ENCODE measurements at regions not wholly inside any gene's neighbourhood (a gene's known extent, or its start where the extent isn't known, plus 50 kb on each side); places are given as distances from the start of the nearest gene placed in this dataset.
"Not testable (repeated sequence)": the region's sequence is repeated elsewhere in the genome, so short reads cannot be mapped to it uniquely, and the experiment has no call there.

DNA sequence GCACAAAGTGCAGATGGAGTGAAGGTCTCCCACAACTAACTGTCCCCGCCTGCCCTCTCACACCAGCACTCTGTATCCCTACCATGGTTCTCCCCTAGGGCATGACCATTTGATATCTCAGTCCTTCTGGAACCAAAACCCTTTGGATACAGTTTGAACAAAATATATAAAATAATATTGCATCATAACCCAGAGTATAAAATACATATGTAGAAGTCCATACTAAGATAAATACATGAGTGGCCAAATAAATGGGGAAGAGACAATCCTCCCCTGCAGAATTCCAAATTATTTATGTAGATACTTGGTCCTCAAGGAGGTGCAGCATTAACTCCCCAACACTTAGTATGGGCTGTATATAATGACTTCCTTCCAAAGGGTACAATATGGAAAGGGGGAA is 207.4 kb downstream of the RRAGC start:
- TF ChIP-seq POLR2A (IDR thresholded peaks at IDR 0.05; ENCODE audit: low read depth, low read length): no peak
- FAIRE-seq (no peak), DNase-seq (ENCODE audit: insufficient read length, low spot score) (no peak)

DNA sequence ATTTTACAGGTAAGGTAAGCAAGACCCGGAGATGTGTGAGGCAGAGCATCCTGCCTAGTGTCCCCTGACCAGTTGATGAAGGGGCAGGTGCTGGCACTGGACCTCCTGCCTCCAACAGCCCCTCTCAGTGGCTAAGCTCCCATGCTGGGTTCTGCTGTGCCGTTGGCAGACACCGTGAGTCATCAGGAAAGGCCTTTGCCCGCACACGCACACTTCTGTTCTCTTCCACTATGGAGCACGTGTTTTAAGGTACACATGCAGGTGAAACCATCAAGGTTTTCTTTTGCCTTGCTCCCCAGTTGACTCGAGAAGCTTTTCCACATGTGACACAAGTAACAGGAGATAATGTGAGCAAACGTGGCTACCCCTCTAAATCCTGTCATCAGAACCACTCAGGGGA is 207.9 kb downstream of the RRAGC start:
- FAIRE-seq (no peak), DNase-seq (ENCODE audit: insufficient read length, low spot score) (no peak)
- TF ChIP-seq POLR2A (IDR thresholded peaks at IDR 0.05; ENCODE audit: low read depth, low read length): no peak

DNA sequence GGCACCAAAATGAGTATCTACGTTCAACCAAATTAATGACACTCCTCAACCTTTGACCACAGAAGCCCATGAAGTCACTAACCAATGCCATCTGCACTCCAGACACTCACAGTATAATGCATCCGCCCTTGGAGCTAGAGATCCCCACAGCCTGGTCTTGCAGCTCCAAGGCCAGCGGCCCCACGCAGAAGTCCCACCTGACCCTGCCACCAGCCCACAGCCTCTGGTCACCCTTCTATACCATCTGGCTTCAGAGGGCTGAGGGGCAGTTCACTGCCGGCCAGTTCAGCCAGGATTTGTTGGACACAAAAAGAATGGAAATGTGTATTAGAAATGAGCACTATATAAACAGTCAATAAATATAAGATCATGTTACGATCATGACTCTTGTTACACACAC is 211.2 kb downstream of the RRAGC start:
- FAIRE-seq: no peak
- TF ChIP-seq POLR2A (IDR thresholded peaks at IDR 0.05; ENCODE audit: low read depth, low read length): no peak
- DNase-seq (ENCODE audit: insufficient read length, low spot score): no peak

DNA sequence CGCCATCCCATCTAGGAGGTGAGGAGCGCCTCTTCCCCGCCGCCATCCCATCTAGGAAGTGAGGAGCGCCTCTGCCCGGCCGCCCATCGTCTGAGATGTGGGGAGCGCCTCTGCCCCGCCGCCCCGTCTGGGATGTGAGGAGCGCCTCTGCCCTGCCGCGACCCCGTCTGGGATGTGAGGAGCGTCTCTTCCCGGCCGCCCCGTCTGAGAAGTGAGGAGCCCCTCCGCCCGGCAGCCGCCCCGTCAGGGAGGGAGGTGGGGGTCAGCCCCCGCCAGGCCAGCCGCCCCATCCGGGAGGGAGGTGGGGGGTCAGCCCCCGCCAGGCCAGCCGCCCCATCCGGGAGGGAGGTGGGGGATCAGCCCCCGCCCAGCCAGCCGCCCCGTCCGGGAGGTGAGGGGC is 212.2 kb downstream of the RRAGC start:
- FAIRE-seq; DNase-seq (ENCODE audit: insufficient read length, low spot score): not testable (repeated sequence)

DNA sequence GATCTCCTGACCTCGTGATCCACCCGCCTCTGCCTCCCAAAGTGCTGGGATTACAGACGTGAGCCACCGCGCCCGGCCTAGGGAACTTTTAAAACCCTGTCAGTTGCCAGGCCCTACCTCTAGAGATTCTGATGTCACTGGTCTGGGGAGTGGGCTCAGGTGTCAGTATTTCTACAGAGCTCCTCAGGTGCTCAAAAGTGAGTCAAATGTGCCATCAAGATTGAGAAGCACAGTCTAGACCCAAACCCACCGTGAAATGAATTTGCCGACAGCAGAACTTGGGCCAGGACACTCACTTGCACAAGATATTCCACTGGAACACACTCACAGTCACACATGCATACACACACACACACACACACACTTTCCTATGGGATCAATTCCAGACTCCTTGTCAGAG is 215.5 kb downstream of the RRAGC start:
- DNase-seq (ENCODE audit: insufficient read length, low spot score) (no peak), FAIRE-seq (no peak)
- no peak for TF ChIP-seq POLR2A (IDR thresholded peaks at IDR 0.05; ENCODE audit: low read depth, low read length)

DNA sequence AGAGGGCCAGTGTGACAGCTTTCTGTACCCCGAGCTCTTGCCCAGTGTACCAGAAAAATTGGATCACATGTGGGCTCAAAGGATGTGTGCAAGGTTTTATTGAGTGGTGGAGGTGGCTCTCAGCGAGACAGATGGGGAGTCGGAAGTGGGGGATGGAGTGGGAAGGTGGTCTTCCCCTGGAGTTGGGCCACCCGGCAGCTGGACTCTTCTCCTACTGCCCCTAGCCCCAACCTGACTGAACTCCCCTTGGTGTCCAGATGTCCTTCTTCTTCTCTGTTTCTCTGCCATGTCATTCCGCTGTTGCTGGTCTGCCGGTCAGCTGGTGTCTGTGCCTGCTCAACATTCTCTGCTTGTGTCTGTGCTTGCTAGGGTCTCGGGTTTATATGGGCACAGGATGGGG is 217.9 kb downstream of the RRAGC start:
- no peak for TF ChIP-seq POLR2A (IDR thresholded peaks at IDR 0.05; ENCODE audit: low read depth, low read length)
- FAIRE-seq (no peak), DNase-seq (ENCODE audit: insufficient read length, low spot score) (no peak)

DNA sequence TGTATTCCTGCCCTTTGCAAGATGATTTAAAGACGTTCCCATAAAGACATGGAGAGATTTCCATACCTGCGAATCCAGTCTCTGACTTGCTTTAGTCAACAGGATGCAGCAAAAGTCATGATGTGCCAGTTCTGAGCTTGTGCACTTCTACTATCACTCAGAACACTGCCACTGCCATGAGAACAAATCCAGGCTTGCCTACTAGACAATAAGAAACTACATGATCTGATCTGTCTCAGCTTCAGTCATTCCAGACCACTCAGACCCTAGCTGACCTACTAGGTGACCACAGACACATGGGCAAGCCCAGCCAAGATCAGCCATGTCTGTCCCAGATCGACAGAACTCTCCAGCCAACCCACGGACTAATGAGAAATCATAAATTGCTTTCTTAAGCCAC is 219.2 kb downstream of the RRAGC start:
- no peak for TF ChIP-seq POLR2A (IDR thresholded peaks at IDR 0.05; ENCODE audit: low read depth, low read length)
- FAIRE-seq (no peak), DNase-seq (ENCODE audit: insufficient read length, low spot score) (no peak)

DNA sequence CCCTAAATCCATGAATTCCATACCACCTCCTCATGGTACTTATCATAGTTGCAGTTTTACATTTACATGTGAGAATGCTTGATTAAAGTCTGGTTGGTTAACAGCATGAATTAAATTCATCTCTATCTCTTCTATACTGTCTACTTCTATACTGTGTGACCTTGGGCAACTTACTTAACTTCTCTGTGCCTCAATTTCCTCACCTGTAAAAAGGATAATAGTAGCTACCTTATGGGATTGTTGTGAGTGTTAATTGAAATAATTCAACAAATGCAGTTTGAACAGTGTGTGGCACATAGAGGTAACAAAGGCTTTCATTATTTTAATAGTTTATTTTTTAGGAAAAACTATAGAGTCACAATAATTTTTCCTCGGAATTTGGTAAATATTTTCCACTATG is 231.3 kb downstream of the RRAGC start:
- DNase-seq (ENCODE audit: insufficient read length, low spot score) (no peak), FAIRE-seq (no peak)
- no peak for TF ChIP-seq POLR2A (IDR thresholded peaks at IDR 0.05; ENCODE audit: low read depth, low read length)

DNA sequence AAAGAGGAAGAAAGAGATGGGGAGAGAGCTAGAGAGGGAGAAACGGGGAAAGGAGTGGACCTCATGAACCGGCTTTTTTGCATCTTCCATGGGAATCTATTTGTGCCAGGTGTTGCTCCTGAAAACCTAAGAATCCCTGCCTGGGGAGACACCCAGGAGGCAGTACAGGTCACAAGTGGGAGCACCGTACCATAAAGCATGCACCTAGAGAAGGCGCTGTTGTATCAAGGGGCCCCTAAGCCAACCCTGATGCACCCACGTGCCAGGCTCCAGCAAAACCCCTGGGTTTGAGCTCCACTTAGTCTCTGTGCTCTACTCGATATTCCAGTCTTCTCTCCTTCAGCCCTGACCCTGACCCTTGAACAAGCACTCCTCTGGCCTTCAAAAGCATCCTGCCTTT is 233.6 kb downstream of the RRAGC start:
- TF ChIP-seq POLR2A (IDR thresholded peaks at IDR 0.05; ENCODE audit: low read depth, low read length): no peak
- no peak for FAIRE-seq
- no peak for DNase-seq (ENCODE audit: insufficient read length, low spot score)

DNA sequence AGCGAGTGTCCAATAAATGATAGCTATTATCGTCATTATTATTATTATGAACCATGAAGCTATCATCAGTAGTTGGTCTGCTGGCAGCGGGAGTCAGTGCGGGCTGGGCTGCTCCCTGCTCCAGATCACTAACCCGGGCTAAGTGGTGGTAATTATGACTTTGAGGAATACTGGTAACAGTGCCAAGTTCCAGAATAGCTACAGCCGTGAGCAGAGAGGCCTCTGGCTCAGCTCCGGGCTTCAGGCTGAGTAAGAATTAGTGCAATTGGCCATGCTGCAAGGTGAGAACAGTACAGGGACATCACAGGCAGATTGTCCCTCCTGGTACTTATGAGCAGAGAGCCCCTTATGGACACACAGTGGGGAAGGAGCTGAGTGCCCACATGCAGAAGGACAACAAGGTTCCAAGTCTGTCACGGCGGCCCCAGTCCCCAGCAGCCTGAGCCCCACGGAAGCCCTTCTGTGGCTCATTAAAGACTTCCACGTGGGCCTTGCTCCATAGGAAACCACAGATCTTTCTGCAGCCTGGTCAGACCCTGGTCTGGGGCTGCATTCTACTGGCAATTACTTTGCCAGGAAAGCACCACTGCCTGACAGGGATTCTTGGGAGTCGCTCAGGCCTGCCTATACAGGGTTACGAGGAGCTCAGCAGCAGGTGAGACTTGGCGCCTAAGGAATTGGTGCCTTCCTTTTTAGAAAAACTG is 235.1 kb downstream of the RRAGC start:
- no peak for DNase-seq (ENCODE audit: insufficient read length, low spot score)

DNA sequence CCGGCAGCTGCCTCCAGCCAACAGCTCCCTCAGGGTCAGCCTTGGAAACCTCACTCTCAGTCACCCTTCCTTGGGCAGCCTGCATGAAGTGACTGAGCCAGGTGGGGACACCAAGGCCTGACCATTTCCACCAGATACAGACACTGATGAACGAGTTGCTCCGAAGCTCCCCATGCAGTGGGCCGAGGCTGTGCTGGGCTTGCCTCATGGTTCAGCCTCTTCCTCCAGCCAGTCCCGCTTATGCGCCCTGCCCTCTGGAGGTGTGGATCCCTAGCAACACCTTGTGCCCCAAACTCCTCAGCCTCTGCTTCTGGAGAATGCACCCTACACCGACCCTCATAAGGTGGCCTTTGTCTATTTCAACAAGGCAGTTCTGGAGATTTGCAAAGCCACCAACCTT is 236.0 kb downstream of the RRAGC start:
- no peak for FAIRE-seq
- no peak for TF ChIP-seq POLR2A (IDR thresholded peaks at IDR 0.05; ENCODE audit: low read depth, low read length)
- DNase-seq (ENCODE audit: insufficient read length, low spot score): no peak

More for the DNA sequence above, 235.1 kb downstream of the RRAGC start:
- FAIRE-seq: no peak
- TF ChIP-seq POLR2A (IDR thresholded peaks at IDR 0.05; ENCODE audit: low read depth, low read length): no peak

DNA sequence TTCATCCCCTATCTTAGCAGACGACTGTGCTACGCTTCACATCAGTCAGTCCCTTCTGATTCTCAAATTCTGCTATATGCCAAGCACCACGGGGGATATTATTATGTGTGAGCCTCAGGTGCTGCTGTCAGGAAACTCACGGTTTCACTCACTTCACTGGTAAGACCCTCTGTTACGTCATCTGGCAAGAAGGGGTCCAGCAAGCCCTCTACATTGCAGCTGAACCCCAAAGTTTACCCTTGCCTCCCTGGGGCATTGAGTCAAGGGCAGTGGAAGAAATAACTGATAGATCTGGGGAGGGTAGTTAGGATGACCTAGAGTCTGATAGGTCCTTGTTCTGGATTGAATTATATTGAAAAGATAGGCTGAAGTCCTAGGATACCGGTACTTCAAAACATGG is 237.4 kb downstream of the RRAGC start:
- FAIRE-seq: no peak
- DNase-seq (ENCODE audit: insufficient read length, low spot score): no peak
- TF ChIP-seq POLR2A (IDR thresholded peaks at IDR 0.05; ENCODE audit: low read depth, low read length): no peak

DNA sequence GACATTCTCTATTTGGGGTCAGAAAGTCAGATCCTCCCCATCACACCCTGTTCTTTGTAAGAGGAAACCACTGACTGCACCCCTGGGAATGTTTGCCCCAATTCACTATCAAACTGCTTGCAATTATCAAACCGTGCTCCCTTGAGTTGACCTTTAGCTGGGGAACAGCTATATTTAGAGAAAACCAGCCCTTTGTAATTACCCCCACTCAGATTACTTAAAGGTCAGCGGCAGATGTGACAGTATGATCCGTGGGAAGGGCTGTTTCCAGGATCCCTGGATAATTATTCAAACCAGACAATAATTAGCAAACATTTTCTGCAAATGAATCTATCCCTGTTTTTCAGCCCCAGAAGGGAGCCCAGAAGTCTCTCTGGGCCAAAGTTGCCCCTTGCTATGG is 242.7 kb downstream of the RRAGC start:
- no peak for TF ChIP-seq POLR2A (IDR thresholded peaks at IDR 0.05; ENCODE audit: low read depth, low read length)
- no peak for DNase-seq (ENCODE audit: insufficient read length, low spot score)
- FAIRE-seq: no peak

DNA sequence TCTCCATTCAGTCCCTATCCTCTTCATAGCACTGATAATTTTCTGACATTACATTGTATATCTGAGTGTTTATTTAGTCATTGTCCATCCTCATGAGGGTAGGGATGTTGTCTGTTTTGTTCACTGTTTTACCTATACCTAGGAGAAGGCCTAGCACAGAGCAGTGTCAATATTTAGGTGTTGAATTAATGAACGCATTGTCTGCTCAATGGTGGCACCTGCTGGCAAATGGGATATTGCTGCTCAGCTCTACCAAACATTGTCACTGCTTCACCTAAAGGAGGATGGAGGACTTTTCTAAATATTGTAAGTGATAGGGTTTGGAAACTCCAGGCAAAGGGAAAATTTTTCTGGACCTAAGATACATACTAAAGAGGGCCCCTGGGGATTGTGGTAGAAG is 243.9 kb downstream of the RRAGC start:
- no peak for DNase-seq (ENCODE audit: insufficient read length, low spot score)
- no peak for TF ChIP-seq POLR2A (IDR thresholded peaks at IDR 0.05; ENCODE audit: low read depth, low read length)
- no peak for FAIRE-seq

DNA sequence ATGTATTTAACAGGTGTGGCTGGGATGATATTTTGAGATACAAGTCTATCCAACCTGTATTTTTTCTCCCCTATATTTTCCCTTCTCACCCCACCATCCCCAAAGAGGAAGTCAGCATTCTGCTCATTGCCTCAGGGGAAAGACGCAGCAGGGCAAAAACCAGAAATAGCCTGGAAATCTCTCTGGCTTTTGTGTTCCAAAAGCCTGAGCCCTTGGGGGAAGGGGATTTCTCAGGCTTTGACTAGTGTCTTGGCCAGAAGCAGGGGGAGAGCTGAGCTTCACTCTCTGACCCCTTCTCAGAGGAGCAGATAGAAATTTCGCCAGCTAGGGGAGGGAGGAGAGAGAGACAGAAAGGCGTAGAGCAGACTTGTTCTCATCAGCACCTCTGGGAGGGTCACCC is 244.7 kb downstream of the RRAGC start:
- FAIRE-seq (no peak), DNase-seq (ENCODE audit: insufficient read length, low spot score) (no peak)
- TF ChIP-seq POLR2A (IDR thresholded peaks at IDR 0.05; ENCODE audit: low read depth, low read length): no peak

DNA sequence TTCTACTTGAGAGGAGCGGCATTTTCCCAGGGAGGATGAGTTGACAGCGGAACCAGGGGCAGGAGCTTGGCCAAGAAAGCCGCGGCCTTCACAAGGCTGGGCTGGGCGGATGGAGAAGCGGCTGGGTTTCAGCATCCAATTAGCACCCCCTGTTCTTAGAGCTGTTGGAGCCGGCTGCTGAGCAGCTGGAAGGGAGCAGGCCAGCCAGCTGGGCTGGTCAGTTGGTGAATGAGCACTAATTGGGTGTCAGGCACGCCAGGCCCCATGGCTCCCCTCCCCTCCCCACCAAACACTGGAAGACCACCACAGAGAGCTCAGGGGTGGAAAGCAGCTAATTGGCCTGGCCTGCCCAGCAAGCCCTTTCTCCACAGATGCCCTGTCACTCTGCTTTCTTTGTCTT is 245.6 kb downstream of the RRAGC start:
- DNase-seq (ENCODE audit: insufficient read length, low spot score) (no peak), FAIRE-seq (no peak)
- no peak for TF ChIP-seq POLR2A (IDR thresholded peaks at IDR 0.05; ENCODE audit: low read depth, low read length)

All from H54 (cell line).